SIG-M5 treated with dmso at 0.1 percent for 504 hours (cell line): ENCODE measurements at regions not wholly inside any gene's neighbourhood (a gene's known extent, or its start where the extent isn't known, plus 50 kb on each side); places are given as distances from the start of the nearest gene placed in this dataset.

Experiments
- DNase-seq: peaks from one replicate; lab custom pipeline; 2025; ENCODE audit not compliant: unreplicated experiment; lab: John Stamatoyannopoulos, UW

DNA sequence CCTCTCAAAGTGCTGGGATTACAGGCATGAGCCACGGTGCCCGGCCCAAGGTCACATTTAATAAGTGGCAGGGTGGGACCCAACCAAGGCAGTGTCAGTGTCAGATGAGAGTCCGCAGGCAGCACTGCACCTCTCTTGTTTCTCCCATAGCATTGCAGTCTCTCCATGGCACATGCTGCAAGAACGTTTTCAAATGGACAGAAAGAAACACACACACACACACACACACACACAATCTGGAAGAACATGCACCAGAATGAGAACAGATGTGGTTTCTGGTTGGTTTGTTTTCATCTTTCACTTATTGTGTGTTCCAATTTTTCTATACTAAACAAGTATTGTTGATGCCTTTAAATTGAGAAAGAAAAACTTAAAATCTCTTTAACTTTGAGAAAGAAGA lies 126.5 kb downstream of the SYF2 start:
- no peak for DNase-seq

- DNase-seq: no peak
Measured at GRCh38 chr1:25104932-25105561, 127.3 kb downstream of the SYF2 start.

DNA sequence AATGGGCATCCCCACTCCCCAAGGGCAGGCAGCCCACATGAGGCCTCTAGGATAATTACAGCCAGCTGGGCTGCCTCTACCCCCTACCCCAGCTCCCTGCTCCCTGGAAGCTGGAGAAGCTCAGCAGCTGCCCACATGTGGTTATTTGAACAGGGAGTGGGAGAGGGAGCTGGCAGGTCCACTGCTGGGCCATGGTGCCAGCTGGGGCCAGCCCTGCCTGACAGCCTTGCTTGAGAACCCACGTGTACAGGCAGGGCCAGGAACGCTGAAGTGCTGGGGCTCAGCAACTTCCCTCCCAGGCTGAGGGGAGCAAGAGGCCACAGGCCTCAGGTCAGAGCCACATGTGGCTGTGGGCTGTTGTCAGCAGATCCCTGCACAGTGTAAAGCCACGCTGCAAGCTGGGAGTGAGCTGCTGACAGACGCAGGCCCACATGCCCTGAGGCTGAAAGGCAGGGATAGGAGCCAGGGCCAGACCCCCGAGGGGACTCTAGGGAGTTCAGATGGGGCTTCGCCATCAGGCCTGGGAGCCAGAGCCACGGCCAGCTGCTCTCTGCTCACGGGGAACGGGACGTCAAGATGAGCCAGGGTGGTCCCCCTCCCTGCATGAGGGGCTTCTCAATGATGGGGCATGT lies 129.0 kb downstream of the SYF2 start:
- no peak for DNase-seq

GRCh38 chr1:25100151-25100833 lies 132.0 kb downstream of the SYF2 start:
- DNase-seq: no peak

- DNase-seq: peak; percentile 42
Measured at GRCh38 chr1:25099343-25099951, 132.9 kb downstream of the SYF2 start.

- no peak for DNase-seq
Measured at GRCh38 chr1:25098717-25099116, 133.6 kb downstream of the SYF2 start.

DNA sequence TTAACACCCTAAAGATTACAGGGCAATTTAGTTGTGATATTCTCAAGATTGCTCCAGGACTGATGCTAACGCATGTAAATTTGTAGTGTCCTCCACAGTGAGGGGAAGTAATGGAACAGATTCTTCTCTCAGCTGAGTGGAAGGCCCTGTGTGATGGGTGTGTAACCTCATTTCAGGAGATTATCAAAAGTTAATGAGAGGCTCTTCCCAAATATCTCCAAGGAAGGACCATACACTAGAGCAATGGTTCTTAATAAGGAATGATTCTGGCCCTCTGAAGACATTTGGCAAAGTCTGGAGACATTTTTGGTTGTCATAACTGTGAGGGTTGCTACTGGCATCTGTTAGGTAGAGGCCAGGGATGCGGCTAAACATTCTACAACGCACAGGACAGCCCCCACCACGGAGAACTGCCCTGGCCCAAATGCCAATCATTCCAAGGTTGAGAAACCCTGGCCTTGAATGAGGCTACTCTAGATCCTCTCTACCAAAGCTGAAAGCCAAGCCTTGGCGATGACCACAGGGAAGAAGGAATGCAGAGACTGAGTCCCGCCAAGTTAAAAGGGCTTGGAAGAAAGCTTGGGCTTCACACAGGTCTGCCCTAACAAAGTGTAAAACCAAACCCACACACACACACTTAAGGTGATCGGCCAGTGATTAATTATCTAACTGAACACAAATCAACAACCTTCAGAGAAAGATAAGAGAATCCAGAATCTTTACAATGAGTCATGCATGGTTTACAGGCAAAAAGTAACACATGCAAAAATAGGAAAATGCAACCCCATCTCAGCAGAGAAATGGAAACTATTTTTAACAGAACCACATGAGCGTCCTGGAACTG lies 135.8 kb downstream of the SYF2 start:
- DNase-seq: no peak

DNA sequence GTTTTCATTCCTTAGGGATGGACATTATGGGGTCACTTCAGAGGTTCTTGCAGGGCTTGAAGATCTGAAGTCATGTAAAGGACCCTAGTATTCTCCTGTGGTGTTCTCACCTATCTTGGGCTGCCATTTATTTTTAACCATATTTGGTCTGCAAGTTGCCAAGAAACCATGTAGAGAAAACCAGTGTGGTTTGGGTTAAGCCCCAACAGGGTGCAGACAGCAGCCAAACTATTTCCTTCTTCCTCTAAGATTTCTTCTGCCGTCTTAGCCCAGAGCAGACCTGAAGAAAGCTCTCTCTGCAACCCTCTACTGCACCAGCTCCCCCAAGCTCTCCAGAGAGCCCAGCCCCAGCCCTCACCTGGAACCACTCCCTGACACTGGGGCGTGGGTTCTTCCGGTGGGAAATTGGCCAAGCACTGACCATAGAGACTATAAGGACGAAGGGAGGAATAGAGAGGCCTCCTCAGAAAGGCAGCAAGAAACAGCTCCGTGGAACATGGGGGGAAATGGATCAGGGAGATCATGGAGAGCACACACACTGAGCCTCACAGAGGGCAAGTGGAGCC lies 136.6 kb downstream of the SYF2 start:
- no peak for DNase-seq

DNA sequence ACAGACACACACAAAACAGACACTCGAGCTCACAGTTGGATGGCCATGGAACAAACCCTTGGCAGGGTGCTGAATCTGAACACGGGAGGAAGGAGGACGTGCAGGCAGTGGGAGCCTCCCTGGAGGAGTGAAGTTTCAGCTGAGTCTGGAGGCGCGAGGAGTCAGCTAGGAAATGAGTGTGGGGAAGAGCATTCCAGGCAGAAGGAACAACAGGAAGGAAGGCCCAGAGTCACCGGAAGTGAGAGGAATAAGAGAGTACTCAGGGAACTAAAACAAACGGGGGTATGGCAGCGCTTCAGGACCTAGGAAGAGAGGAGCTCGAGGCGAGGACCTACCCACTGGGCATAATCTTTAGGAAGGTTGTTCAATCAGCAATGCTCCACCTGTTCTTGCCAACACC lies 137.3 kb downstream of the SYF2 start:
- DNase-seq: no peak

GRCh38 chr1:25094229-25094628 lies 138.1 kb downstream of the SYF2 start:
- no peak for DNase-seq

DNA sequence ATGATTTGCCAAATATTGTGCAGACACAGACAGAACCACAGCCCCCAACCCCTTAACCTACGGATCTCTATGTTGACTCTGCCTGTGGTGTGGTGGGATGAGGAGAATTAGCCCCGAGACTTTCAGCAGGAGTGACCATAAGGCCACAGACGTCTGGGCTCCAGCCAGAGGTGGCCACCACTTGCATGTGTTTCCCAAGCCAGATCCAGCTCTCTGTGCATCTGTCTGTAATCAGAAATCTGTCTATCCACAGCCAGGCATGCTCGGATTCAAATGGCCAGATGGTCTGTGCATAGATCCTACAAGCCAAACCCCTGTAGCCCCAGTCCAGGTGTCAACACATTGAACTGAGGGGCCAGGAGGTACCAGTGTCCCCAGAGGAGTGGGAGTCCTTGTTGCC lies 140.6 kb downstream of the SYF2 start:
- no peak for DNase-seq

DNA sequence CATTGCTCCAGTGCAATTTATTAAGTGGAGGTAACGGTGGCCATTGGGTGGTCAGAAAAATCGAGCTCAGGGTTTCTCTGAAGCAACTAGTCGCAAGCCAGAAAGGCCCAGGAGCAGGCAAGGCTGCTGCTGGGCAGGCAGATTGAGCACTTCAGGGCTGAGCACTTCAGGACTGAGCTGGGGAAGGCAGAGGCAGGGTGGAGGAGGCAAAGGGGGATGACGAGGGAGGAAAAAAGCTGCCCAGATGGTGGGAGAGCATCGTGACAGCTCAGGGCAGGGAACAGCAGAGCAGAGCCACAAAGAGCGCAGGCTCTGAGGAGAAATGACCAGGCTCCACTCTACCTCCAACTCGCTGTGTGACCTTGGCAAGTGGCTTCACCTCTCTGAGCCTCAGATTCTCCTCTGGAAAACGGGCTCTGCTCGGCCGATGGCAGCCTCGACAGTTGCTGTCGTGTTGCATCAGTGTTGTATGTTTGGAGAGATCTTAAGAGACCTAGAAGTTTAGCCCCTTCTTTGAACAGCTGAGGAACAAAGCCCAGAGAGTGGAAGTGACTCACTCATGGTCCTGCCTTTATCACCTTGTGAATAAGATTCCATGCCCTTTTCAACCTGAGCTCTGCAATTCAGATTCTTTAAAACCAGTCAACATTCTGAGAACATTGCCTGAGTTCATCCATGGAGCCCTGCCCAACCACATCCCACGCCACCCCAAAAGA lies 141.4 kb downstream of the SYF2 start:
- no peak for DNase-seq

- DNase-seq: no peak
Measured at GRCh38 chr1:25089772-25090171, 142.5 kb downstream of the SYF2 start.

DNA sequence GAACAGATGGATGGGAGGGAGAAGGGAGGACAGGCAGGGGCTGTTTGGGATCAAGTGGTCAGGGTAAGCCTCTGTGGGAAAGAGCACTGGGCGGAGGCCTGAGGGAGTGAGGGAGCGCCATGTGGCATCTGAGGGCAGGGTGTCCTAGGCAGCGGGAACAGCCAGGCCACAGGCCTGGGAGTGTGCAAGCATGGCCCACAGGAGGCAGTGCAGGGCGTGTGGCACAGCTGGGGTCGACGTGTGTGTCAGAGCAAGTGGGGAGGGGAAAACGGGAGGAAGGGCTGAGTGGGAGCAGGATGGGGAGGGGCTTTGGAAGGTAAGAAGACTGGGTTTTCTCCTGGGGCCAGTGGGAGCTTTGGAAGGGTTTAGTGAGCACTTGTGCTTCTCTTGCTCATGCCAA lies 143.4 kb downstream of the SYF2 start:
- DNase-seq: no peak

- DNase-seq: no peak
Measured at GRCh38 chr1:25088180-25088701, 144.1 kb downstream of the SYF2 start.

GRCh38 chr1:25086518-25087079 lies 145.7 kb downstream of the SYF2 start:
- DNase-seq: no peak

DNA sequence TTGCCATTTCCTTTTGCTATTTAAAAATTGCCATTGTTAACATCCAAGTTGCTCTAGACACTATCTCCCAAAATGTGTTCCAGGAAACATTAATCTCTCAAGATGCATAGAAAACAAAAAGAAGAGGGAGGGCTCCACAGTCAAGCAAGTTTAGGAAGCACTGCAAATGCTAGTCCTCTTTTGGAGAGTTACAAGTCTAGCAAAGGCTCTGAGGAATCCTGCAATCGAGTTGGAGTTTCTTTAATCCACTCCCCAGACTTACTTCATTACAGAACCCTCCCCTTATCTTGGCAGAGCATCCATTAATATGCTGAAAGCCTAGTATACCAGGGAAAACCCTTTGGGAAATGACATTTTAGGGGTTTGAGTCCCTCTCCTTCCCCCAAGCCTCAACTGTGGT lies 147.9 kb downstream of the SYF2 start:
- no peak for DNase-seq

DNA sequence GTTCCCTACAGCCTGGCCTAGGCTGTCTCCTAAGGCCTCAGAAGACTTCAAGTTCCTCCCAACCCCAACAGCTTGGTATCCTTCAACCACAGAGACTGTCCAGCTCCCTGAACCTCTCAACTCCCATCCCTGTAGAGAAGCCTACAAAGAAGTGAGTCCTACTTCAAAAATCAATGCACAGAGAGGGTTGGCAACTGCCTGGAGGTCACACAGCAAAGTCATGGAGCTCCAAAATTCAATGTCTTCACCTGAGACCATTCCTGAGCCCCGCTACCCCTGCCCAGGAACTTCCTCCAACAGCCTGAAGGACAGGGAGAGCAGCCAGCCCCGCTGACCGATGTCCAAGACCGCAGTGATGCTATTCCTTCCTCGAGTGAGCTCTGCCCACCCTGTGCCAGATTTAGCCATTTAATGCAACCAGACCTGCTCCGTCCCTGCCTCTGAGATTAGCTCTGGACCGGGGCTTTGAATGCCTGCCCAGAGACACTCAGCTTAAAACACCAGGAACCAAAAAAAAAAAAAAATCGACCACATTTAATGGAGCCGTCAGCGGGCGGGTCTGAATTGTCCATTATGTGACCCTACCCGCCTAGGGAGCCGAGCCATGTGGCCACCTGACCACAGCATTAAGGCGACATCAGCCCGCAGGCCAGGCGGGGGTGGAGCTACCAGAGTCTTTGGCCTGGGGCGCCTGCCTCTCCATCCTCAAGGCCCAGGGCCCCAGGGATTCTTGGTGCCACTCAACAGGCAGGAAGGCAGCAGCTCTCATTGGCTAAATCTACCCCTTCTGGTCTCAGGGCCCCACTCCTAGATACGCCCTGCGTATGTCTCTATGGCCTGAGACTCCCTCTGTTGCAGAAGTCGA lies 148.6 kb downstream of the SYF2 start:
- DNase-seq: no peak

- no peak for DNase-seq
Measured at GRCh38 chr1:25082995-25083394, 149.3 kb downstream of the SYF2 start.
